ENCODE measurements at regions not wholly inside any gene's neighbourhood (a gene's known extent, or its start where the extent isn't known, plus 50 kb on each side); places are given as distances from the start of the nearest gene placed in this dataset.

GRCh38 chrX:26375346-26375745, 159.4 kb downstream of the MAGEB5 start:
- Histone ChIP-seq H3K36me3 (no peaks in the 10 kb centered on the region), H3K9me3 (no peaks in the 10 kb centered on the region), H3K4me2 (no peak overlapping the region), H3K9ac (no peak overlapping the region), H3K4me3 (no peak overlapping the region), H3K27ac (no peak overlapping the region), H4K20me1 (no peaks in the 10 kb centered on the region), H3K27me3 (peaks cover 62% of the 10 kb centered on the region), H3K4me1 (no peaks in the 10 kb centered on the region)
- TF ChIP-seq Cebpa-rat (IDR thresholded peaks at IDR 0.05), result no peak

DNA sequence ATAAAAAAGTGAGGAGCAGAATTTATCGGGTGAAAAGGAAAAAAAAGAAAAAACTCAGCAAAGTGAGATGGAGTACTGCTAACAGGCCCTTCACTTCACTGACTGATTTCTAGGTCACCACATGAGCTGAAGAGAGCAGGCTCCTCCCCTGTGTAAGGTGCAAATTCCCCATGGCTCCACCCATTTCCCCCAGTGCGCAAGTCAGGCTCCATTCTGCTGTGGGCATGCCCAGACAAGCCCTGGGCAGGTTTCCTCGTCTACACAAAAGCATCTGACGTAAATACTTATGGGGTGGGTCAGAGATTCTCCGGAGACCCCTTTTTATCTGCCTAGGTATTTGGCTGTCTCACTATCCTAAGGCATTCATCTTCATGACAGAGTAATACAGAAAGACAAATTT, 157.9 kb downstream of the MAGEB5 start:
- no peaks in the 10 kb centered on the region for H4K20me1 ChIP-seq
- no peaks in the 10 kb centered on the region for H3K36me3 ChIP-seq
- H3K27ac ChIP-seq, result no peak overlapping the region
- H3K4me2 ChIP-seq, result no peak overlapping the region
- no peak overlapping the region for H3K9ac ChIP-seq
- no peaks in the 10 kb centered on the region for H3K4me1 ChIP-seq
- H3K27me3 ChIP-seq, result peaks cover 64% of the 10 kb centered on the region
- H3K9me3 ChIP-seq, result peaks cover 3% of the 10 kb centered on the region
- TF ChIP-seq Cebpa-rat (IDR thresholded peaks at IDR 0.05), result no peak
- no peak overlapping the region for H3K4me3 ChIP-seq

DNA sequence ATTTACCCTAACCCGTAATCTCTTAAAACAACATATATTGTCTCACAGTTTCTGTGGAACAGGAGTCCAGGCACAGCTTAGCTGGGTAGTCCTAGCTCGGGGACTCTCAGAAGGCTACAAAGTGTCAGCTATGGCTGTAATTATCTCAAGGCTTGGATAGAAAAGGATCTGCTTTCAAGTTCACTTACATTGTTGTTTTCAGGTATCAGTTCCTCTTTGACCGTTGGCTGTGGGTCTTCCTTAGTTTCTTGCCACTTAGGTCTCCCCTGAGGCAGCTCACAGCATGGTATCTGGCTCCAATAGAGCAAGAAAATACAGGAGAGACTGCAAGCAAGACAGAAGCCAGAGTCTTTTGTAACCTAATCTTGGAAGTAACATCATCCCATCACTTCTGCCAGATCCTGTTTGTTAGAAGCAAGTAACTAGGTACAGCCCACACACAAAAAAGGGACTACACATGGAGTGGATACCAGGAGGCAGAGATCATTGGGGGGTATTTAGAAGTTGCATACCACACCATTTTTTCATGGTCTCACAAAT, 137.0 kb downstream of the MAGEB5 start:
- no peaks in the 10 kb centered on the region for H3K36me3 ChIP-seq
- H4K20me1 ChIP-seq, result no peaks in the 10 kb centered on the region; the same call in 1 of the 2 replicates
- H3K9me3 ChIP-seq, result no peaks in the 10 kb centered on the region
- no peak for TF ChIP-seq Cebpa-rat (IDR thresholded peaks at IDR 0.05)
- H3K9ac ChIP-seq, result no peak overlapping the region
- no peak overlapping the region for H3K27ac ChIP-seq
- no peak overlapping the region for H3K4me3 ChIP-seq
- H3K4me2 ChIP-seq, result no peak overlapping the region
- H3K4me1 ChIP-seq, result no peaks in the 10 kb centered on the region
- peaks cover 71% of the 10 kb centered on the region for H3K27me3 ChIP-seq

DNA sequence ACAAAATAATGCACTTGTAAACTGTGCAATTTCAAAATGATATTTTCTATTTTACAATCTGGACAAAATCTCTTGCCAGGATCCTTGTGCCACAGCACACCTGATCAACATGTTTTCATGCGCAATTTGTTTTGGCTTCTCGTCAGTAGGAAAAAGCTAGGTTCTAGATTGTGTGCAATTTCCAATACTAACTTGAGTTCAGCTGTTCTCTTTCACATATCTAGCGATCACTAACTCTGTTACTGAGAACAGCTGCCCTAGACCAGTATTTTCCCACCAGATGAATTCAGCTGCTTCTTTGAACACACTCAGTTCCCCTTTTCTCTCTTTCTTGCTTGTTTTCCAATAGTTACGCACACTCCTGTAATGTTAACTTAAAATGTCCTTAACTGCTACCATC, 131.2 kb downstream of the MAGEB5 start:
- no peak for TF ChIP-seq Cebpa-rat (IDR thresholded peaks at IDR 0.05)
- Histone ChIP-seq H3K4me1 (no peaks in the 10 kb centered on the region), H3K9me3 (0 out of 2 replicates have a peak, but pooled peaks cover 6% of the 10 kb centered on the region), H3K27ac (no peak overlapping the region), H3K9ac (no peak overlapping the region), H3K36me3 (no peaks in the 10 kb centered on the region), H4K20me1 (no peaks in the 10 kb centered on the region), H3K4me2 (no peak overlapping the region), H3K4me3 (no peak overlapping the region), H3K27me3 (peaks cover 64% of the 10 kb centered on the region)

DNA sequence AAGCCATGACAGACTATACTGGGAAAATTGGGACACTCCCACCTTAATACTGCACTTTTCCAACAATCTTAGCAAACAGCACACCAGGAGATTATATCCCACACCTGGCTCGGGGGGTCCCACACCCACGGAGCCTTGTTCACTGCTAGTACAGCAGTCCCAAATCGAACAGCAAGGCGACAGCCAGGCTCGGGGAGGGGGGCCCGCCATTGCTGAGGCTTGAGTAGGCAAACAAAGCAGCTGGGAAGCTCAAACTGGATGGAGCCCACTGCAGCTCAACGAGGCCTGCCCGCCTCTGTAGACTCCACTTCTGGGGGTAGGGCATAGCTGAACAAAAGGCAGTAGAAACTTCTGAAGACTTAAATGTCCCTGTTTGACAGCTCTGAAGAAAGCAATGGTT, 118.3 kb downstream of the MAGEB5 start:
- H3K4me3 ChIP-seq, result no peak overlapping the region
- H3K36me3 ChIP-seq, result no peaks in the 10 kb centered on the region
- TF ChIP-seq Cebpa-rat (IDR thresholded peaks at IDR 0.05), result no peak
- H4K20me1 ChIP-seq, result no peaks in the 10 kb centered on the region
- H3K4me2 ChIP-seq, result no peak overlapping the region
- no peak overlapping the region for H3K9ac ChIP-seq
- H3K27ac ChIP-seq, result no peak overlapping the region
- no peaks in the 10 kb centered on the region for H3K4me1 ChIP-seq
- peaks cover 78% of the 10 kb centered on the region for H3K27me3 ChIP-seq
- H3K9me3 ChIP-seq, result peaks cover 10% of the 10 kb centered on the region; the same call in 1 of the 2 replicates

DNA sequence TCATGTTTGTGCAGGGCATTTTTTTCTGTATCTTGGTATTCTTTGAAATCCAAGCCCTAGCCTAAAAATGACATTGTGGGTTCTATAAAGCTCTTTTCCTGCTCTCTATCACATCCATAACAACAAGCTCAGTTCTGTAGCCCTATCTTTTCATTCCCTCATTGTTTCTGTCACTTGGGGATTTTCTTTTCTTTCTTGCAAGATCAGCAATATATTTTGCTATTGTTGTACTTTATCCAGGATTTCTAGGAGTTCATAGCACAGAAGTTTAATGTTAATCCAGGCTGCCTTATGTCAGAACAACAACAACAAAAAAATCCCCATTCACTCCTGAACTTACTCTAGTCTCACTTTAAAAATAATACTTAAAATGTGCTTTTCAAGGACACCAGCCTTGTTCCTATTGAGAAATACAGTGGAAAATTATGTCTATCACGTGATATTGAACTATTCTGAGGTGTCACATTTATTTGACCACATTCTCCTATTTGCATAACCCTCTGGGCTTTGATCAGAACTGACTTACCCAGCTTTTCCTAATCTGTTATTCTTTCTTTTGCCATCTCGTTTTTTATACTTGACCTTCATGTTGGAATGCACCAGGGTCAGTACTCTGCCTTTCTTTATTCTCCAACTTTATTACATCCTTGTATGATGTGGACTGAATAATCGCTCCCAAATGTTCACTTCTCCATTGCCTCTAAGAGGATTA, 112.8 kb downstream of the MAGEB5 start:
- H3K9me3 ChIP-seq, result peaks cover 3% of the 10 kb centered on the region; the same call in 1 of the 2 replicates
- no peaks in the 10 kb centered on the region for H3K36me3 ChIP-seq
- no peak overlapping the region for H3K4me2 ChIP-seq
- no peaks in the 10 kb centered on the region for H3K4me1 ChIP-seq
- TF ChIP-seq Cebpa-rat (IDR thresholded peaks at IDR 0.05), result no peak
- peaks cover 69% of the 10 kb centered on the region for H3K27me3 ChIP-seq
- no peak overlapping the region for H3K4me3 ChIP-seq
- no peak overlapping the region for H3K9ac ChIP-seq
- H3K27ac ChIP-seq, result no peak overlapping the region
- no peaks in the 10 kb centered on the region; the same call in 1 of the 2 replicates for H4K20me1 ChIP-seq

DNA sequence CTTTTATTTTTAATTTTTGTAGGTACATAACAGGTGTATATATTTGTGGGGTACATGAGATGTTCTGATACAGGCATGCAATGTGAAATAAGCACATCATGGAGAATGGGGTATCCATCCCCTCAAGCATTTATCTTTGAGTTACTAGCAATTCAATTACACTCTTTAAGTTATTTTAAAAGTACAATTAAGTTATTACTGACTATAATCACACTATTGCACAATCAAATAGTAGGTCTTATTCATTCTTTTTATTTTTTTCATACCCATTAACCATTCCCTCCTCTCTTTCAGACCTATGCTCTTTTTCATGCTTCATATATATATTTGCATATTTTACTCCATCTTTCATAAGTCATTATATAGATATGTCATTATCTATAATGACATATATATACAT, 93.3 kb downstream of the MAGEB5 start:
- Histone ChIP-seq H4K20me1 (no peaks in the 10 kb centered on the region), H3K9ac (no peak overlapping the region), H3K4me2 (no peak overlapping the region), H3K36me3 (no peaks in the 10 kb centered on the region), H3K27ac (no peak overlapping the region), H3K4me3 (no peak overlapping the region), H3K27me3 (peaks cover 65% of the 10 kb centered on the region), H3K9me3 (no peaks in the 10 kb centered on the region), H3K4me1 (no peaks in the 10 kb centered on the region)
- TF ChIP-seq Cebpa-rat (IDR thresholded peaks at IDR 0.05), result no peak

DNA sequence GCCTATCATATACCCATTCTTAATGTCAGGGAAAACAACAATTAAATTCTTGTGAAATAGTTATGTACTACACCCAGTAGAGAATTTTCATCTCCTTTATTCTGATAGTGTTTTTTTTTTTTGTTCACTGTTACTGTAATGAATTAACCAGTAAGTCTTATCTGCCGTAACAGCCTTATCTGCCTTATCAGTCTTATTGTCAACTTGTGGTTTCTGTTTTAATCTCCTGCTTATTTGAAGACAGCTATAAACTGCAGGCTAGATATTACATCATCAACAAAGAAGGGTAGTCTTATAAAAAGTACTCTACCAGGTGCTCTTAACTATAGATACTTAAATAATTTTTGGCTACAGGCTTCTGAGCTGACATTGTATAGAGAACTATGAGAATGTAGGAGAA, 79.5 kb downstream of the MAGEB5 start:
- no peak for TF ChIP-seq Cebpa-rat (IDR thresholded peaks at IDR 0.05)
- Histone ChIP-seq H3K9me3 (no peaks in the 10 kb centered on the region), H3K27me3 (peaks cover 63% of the 10 kb centered on the region), H3K36me3 (no peaks in the 10 kb centered on the region), H3K4me3 (no peak overlapping the region), H3K9ac (no peak overlapping the region), H3K27ac (no peak overlapping the region), H3K4me1 (no peaks in the 10 kb centered on the region), H3K4me2 (no peak overlapping the region), H4K20me1 (no peaks in the 10 kb centered on the region)

DNA sequence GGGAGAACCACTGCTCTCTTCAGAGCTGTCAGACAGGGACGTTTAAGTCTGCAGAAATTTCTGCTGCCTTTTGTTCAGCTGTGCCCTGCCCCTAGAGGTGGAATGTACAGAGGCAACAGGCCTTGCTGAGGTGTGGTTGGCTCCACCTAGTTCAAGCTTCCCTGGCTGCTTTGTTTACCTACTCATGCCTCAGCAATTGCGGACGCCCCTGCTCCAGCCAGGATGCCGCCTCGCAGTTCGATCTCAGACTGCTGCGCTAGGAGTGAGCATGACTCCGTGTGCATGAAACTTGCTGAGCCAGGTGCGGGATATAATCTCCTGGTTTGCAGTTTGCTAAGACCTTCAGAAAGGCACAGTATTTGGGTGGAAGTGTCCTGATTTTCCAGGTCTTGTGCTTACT, 70.9 kb downstream of the MAGEB5 start:
- H3K27me3 ChIP-seq, result peaks cover 55% of the 10 kb centered on the region
- H3K9ac ChIP-seq, result no peak overlapping the region
- TF ChIP-seq Cebpa-rat (IDR thresholded peaks at IDR 0.05), result no peak

More for the DNA sequence above, 70.9 kb downstream of the MAGEB5 start:
- no peak overlapping the region for H3K27ac ChIP-seq
- H3K9me3 ChIP-seq, result no peaks in the 10 kb centered on the region
- H3K4me2 ChIP-seq, result no peak overlapping the region
- no peaks in the 10 kb centered on the region for H4K20me1 ChIP-seq
- no peaks in the 10 kb centered on the region for H3K4me1 ChIP-seq
- no peak overlapping the region for H3K4me3 ChIP-seq
- no peaks in the 10 kb centered on the region for H3K36me3 ChIP-seq

All from BLaER1 (cell line).